NCI-H2081 (cell line): ENCODE measurements at regions not wholly inside any gene's neighbourhood (a gene's known extent, or its start where the extent isn't known, plus 50 kb on each side); places are given as distances from the start of the nearest gene placed in this dataset.

Experiments
- DNase-seq, 2 experiments: peaks; one replicate each; lab custom pipeline; 2025; lab: John Stamatoyannopoulos, UW

DNA sequence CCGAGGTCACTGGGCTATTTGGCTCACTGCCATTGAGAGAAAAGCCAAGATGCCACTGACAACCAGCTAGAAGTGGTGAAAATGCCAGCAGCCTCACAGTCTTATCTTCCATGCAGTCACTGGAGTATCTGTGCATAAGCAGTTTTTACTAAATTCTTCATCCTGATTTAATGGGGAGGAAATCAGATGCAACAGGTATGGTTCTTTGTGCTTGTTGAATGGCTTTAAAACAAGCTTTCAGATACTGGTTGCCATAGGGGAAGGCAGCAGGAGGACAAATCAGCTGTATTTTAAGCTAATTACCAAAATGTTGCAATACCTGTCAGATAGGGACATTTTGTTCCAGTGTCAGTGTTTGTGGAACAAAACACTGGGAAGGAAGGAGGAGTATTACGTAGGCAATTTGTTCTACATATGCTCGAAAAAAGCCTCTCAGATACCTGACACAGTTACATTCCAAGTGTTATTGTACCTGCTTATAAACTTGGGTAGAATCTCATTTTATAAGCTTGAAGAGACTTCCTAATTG lies 54.1 kb upstream of the ARHGAP5 start:
- no peak for DNase-seq

DNA sequence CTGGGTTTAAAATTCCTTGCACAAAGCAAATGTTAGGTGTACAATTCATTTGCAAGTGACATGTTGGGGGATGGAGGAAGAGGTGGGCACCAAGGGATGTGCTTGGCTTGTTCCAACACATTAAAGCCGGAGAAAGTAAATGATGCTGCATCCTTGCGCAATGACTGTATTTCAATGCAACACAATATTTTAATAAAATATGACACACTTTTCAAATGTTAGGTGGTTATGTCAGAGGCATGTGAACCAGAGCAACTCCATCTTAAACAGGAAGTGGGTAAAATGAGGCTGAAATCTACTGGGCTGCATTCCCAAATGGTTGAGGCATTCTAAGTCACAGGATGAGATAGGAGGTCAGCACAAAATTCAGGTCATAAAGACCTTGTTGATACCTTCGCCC lies 53.6 kb upstream of the ARHGAP5 start:
- no peak for DNase-seq

DNA sequence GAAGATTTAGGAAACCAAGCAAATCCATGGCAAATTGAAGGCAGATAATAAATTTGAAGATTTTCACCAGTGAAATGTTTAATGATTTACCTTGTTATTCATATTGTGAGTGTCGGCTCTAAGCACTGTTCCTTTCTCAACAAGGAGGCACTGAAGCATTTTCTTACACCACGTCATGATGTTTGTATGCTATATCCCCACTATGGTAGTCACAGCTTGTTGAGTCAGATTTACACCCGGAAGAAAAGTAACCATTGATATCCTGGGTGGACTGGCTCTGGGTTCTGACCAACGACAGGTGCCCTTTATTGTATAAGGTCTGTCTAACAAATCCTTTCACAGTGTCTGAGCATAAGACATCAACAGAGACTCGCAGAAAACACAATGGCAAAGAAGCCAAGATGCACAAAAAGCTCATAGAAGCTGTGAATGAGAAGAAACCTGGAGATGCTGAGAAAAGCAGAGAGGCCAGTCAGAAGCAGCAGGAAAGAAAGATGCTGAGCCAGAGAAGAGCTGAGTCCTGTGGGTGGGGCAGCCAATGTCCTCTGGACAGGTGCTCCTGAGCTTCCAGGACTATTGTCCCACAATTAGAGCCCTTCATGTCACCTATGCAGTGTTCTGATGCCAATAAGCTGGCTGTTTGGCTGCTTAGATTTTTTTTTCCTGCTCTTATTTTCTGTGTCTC lies 49.7 kb upstream of the ARHGAP5 start:
- DNase-seq: no peak
